ENCODE measurements at regions not wholly inside any gene's neighbourhood (a gene's known extent, or its start where the extent isn't known, plus 50 kb on each side); places are given as distances from the start of the nearest gene placed in this dataset.
A peak's percentile ranks its signal among the peaks of the same experiment; 100 is the strongest.

GRCh38 chr17:53924530-53925455 lies 102.1 kb downstream of the KIF2B start:
- no peaks in the 10 kb centered on the region for H3K9me3 Mint-ChIP-seq
- H3K27ac Mint-ChIP-seq = no peak overlapping the region
- Histone ChIP-seq H3K9ac (ENCODE audit: extremely low read depth, low read length, poor library complexity, severe bottlenecking) (no peak overlapping the region), H3K27me3 (ENCODE audit: control insufficient read depth, insufficient read depth, low read length, poor library complexity, severe bottlenecking) (no peaks in the 10 kb centered on the region), H3K9me3 (ENCODE audit: control insufficient read depth, low read length) (no peaks in the 10 kb centered on the region), H3K36me3 (ENCODE audit: control insufficient read depth, insufficient read depth, low read length) (no peaks in the 10 kb centered on the region), H3K27ac (ENCODE audit: low read depth, low read length) (peak overlapping the region; percentile 27), H3K4me1 (ENCODE audit: control insufficient read depth, insufficient read depth, low read length) (no peaks in the 10 kb centered on the region), H3K4me3 (ENCODE audit: low read length) (no peak overlapping the region)
- no peaks in the 10 kb centered on the region for H3K36me3 Mint-ChIP-seq (ENCODE audit: low read depth)
- no peak for TF ChIP-seq CTCF (conservative IDR thresholded peaks at IDR 0.05)
- H3K4me1 Mint-ChIP-seq = peaks cover 3% of the 10 kb centered on the region
- WGBS, 2 experiments (ENCODE audit: insufficient coverage in 1 of 2, insufficient read length in 1 of 2) = 60 to 82% methylated on average over 2 to 4 of the region's 4 CpGs
- H3K4me3 Mint-ChIP-seq = no peak overlapping the region
- no peaks in the 10 kb centered on the region for H3K27me3 Mint-ChIP-seq (ENCODE audit: insufficient read depth)
- DNase-seq = no peak

GRCh38 chr17:53932386-53932785 lies 109.7 kb downstream of the KIF2B start:
- 90% methylated on average over 2 of the region's 2 CpGs for WGBS, 2 experiments (ENCODE audit: insufficient coverage in 1 of 2, insufficient read length in 1 of 2)
- TF ChIP-seq CTCF (conservative IDR thresholded peaks at IDR 0.05) = no peak
- Mint-ChIP-seq H3K27me3 (ENCODE audit: insufficient read depth) (no peaks in the 10 kb centered on the region), H3K9me3 (no peaks in the 10 kb centered on the region), H3K4me1 (no peaks in the 10 kb centered on the region), H3K4me3 (no peak overlapping the region), H3K36me3 (ENCODE audit: low read depth) (no peaks in the 10 kb centered on the region), H3K27ac (no peak overlapping the region)
- no peaks in the 10 kb centered on the region for H3K9me3 ChIP-seq (ENCODE audit: control insufficient read depth, low read length)
- no peak for DNase-seq
- no peaks in the 10 kb centered on the region for H3K4me1 ChIP-seq (ENCODE audit: control insufficient read depth, insufficient read depth, low read length)
- no peak overlapping the region for H3K4me3 ChIP-seq (ENCODE audit: low read length)
- H3K27ac ChIP-seq (ENCODE audit: low read depth, low read length) = no peak overlapping the region
- H3K9ac ChIP-seq (ENCODE audit: extremely low read depth, low read length, poor library complexity, severe bottlenecking) = no peak overlapping the region
- H3K27me3 ChIP-seq (ENCODE audit: control insufficient read depth, insufficient read depth, low read length, poor library complexity, severe bottlenecking) = no peaks in the 10 kb centered on the region
- no peaks in the 10 kb centered on the region for H3K36me3 ChIP-seq (ENCODE audit: control insufficient read depth, insufficient read depth, low read length)

- H3K9ac ChIP-seq (ENCODE audit: extremely low read depth, low read length, poor library complexity, severe bottlenecking) = no peak overlapping the region
- no peaks in the 10 kb centered on the region for H3K9me3 ChIP-seq (ENCODE audit: control insufficient read depth, low read length)
- no peaks in the 10 kb centered on the region for H3K4me1 ChIP-seq (ENCODE audit: control insufficient read depth, insufficient read depth, low read length)
- Mint-ChIP-seq H3K27ac (no peak overlapping the region), H3K9me3 (no peaks in the 10 kb centered on the region), H3K36me3 (ENCODE audit: low read depth) (no peaks in the 10 kb centered on the region), H3K4me1 (no peaks in the 10 kb centered on the region), H3K4me3 (no peak overlapping the region), H3K27me3 (ENCODE audit: insufficient read depth) (no peaks in the 10 kb centered on the region)
- no peaks in the 10 kb centered on the region for H3K36me3 ChIP-seq (ENCODE audit: control insufficient read depth, insufficient read depth, low read length)
- 92 to 100% methylated on average over 1 of the region's 2 CpGs for WGBS, 2 experiments (ENCODE audit: insufficient coverage in 1 of 2, insufficient read length in 1 of 2)
- no peak overlapping the region for H3K27ac ChIP-seq (ENCODE audit: low read depth, low read length)
- H3K27me3 ChIP-seq (ENCODE audit: control insufficient read depth, insufficient read depth, low read length, poor library complexity, severe bottlenecking) = no peaks in the 10 kb centered on the region
- DNase-seq = no peak
- no peak for TF ChIP-seq CTCF (conservative IDR thresholded peaks at IDR 0.05)
- no peak overlapping the region for H3K4me3 ChIP-seq (ENCODE audit: low read length)
Observed at GRCh38 chr17:53934931-53935330, 112.2 kb downstream of the KIF2B start.

All from endodermal cell (in vitro differentiated cells).